Keratinocyte (primary cell): ENCODE measurements at regions not wholly inside any gene's neighbourhood (a gene's known extent, or its start where the extent isn't known, plus 50 kb on each side); places are given as distances from the start of the nearest gene placed in this dataset.

Experiments used
- DNase-seq: peaks from one replicate; pipeline ENCODE4 v3.0.0-alpha.2; 2011; ENCODE audit warnings: low read depth, missing footprints, low spot score
- FAIRE-seq: peaks from 2 replicates; lab custom pipeline; 2011; peaks lifted over from hg19 to GRCh38; lab: Jason Lieb, UNC
- H2AFZ ChIP-seq: 2 replicates; pipeline ENCODE4 v1.6.0; 2012; ENCODE audit warnings: low read length, control low read depth, inconsistent platforms; ENCODE audit not compliant: control insufficient read depth
- H3K27ac ChIP-seq: 2 replicates; pipeline ENCODE4 v1.5.1; 2011; ENCODE audit warnings: low read length; ENCODE audit not compliant: control insufficient read depth, insufficient read depth
- H3K27me3 ChIP-seq: 3 replicates; pipeline ENCODE4 v1.6.0; 2011; ENCODE audit warnings: low read length; ENCODE audit not compliant: control insufficient read depth, insufficient read depth; ENCODE audit errors: extremely low read depth
- H3K36me3 ChIP-seq, 2 experiments: 2 replicates in 1 of 2; 3 replicates in 1 of 2; pipeline ENCODE4 v1.5.1; 2011; ENCODE audit warnings: low read length in 2 of 2, mild to moderate bottlenecking in 1 of 2; ENCODE audit not compliant: control insufficient read depth in 2 of 2, insufficient read depth in 2 of 2; ENCODE audit errors: extremely low read depth in 1 of 2
- H3K4me1 ChIP-seq: 3 replicates; pipeline ENCODE4 v1.5.1; 2011; ENCODE audit warnings: low read length; ENCODE audit not compliant: control insufficient read depth, insufficient read depth; ENCODE audit errors: extremely low read depth
- H3K4me2 ChIP-seq: 3 replicates; pipeline ENCODE4 v1.6.0; 2011; ENCODE audit warnings: low read depth, low read length; ENCODE audit not compliant: control insufficient read depth, insufficient read depth; ENCODE audit errors: extremely low read depth
- H3K4me3 ChIP-seq, 3 experiments: fragments of 200-600 bp in 1 of 3; sonication (generic) in 1 of 3; 2 replicates in 2 of 3; 3 replicates in 1 of 3; pipeline ENCODE4 v1.5.1; 2011 to 2016; ENCODE audit warnings: low read length in 3 of 3, mild to moderate bottlenecking in 3 of 3, control low read depth in 2 of 3, inconsistent platforms in 1 of 3, low read depth in 1 of 3, mixed read lengths in 1 of 3, mixed run types in 1 of 3, moderate library complexity in 1 of 3; ENCODE audit not compliant: control insufficient read depth in 2 of 3, insufficient read depth in 2 of 3; ENCODE audit errors: extremely low read depth in 1 of 3
- H3K79me2 ChIP-seq: 2 replicates; pipeline ENCODE4 v1.6.0; 2012; ENCODE audit warnings: low read length; ENCODE audit not compliant: control insufficient read depth, insufficient read depth
- H3K9ac ChIP-seq: 3 replicates; pipeline ENCODE4 v1.6.0; 2011; ENCODE audit warnings: low read length; ENCODE audit not compliant: control insufficient read depth, insufficient read depth; ENCODE audit errors: extremely low read depth
- H3K9me1 ChIP-seq: 3 replicates; pipeline ENCODE4 v1.6.0; 2011; ENCODE audit warnings: low read length; ENCODE audit not compliant: control insufficient read depth, insufficient read depth; ENCODE audit errors: extremely low read depth
- H3K9me3 ChIP-seq: 2 replicates; pipeline ENCODE4 v1.5.1; 2012; ENCODE audit warnings: low read depth, low read length; ENCODE audit not compliant: control insufficient read depth
- H4K20me1 ChIP-seq: 3 replicates; pipeline ENCODE4 v1.6.0; 2011; ENCODE audit warnings: low read length; ENCODE audit not compliant: control insufficient read depth, insufficient read depth; ENCODE audit errors: extremely low read depth
- CTCF ChIP-seq, 3 experiments: IDR thresholded peaks in 1 of 3; conservative IDR thresholded peaks in 1 of 3; optimal IDR thresholded peaks in 1 of 3; 2 replicates in 2 of 3; 3 replicates in 1 of 3; pipeline versions ENCODE3 to v1.5.1; 2011; ENCODE audit warnings: low read length in 3 of 3, mild to moderate bottlenecking in 3 of 3, moderate library complexity in 2 of 3, control low read depth in 1 of 3, inconsistent platforms in 1 of 3; ENCODE audit not compliant: insufficient read depth in 2 of 3; ENCODE audit errors: extremely low read depth in 1 of 3
- EZH2 ChIP-seq: IDR thresholded peaks from one replicate; pipeline ENCODE4 v1.6.1; 2012; ENCODE audit warnings: inconsistent platforms, mild to moderate bottlenecking, low read length, moderate library complexity
- dilution Hi-C: fragments of 300-500 bp; cut with MboI; formaldehyde crosslinking; loops from one replicate; pipeline ENCODE4 v1.7.0; 2020; ENCODE audit warnings: low sequenced_read_pairs; ENCODE audit not compliant: extremely low pct_ligation_motif_present

GRCh38 chr18:39318462-39318861 lies 1752.9 kb upstream of the CELF4 start:
- dilution Hi-C loops = no loop called here
- Histone ChIP-seq H3K27me3 (no peaks in the 10 kb centered on the region), H3K9ac (no peak overlapping the region), H3K9me3 (no peaks in the 10 kb centered on the region), H3K4me1 (no peaks in the 10 kb centered on the region), H3K4me3 (no peak overlapping the region), H4K20me1 (no peaks in the 10 kb centered on the region), H3K79me2 (no peaks in the 10 kb centered on the region), H3K36me3 (no peaks in the 10 kb centered on the region), H2AFZ (no peak overlapping the region), H3K9me1 (no peaks in the 10 kb centered on the region), H3K27ac (no peak overlapping the region), H3K4me2 (no peak overlapping the region)
- DNase-seq (no peak), FAIRE-seq (no peak)
- no peak for TF ChIP-seq EZH2
- TF ChIP-seq CTCF (optimal IDR thresholded peaks at IDR 0.05 in 1 of 3, IDR thresholded peaks at IDR 0.05 in 1 of 3, conservative IDR thresholded peaks at IDR 0.05 in 1 of 3; ENCODE audit: extremely low read depth in 1 of 3, insufficient read depth in 2 of 3, low read length in 3 of 3) = no peak

GRCh38 chr18:39318008-39318407 lies 1752.4 kb upstream of the CELF4 start:
- FAIRE-seq = no peak
- no peaks in the 10 kb centered on the region for H3K9me1 ChIP-seq
- H3K4me2 ChIP-seq = no peak overlapping the region
- no peaks in the 10 kb centered on the region for H3K27me3 ChIP-seq
- dilution Hi-C loops = no loop called here
- H3K4me1 ChIP-seq = no peaks in the 10 kb centered on the region
- H4K20me1 ChIP-seq = no peaks in the 10 kb centered on the region
- no peak overlapping the region for H2AFZ ChIP-seq
- no peak for TF ChIP-seq CTCF (optimal IDR thresholded peaks at IDR 0.05 in 1 of 3, IDR thresholded peaks at IDR 0.05 in 1 of 3, conservative IDR thresholded peaks at IDR 0.05 in 1 of 3; ENCODE audit: extremely low read depth in 1 of 3, insufficient read depth in 2 of 3, low read length in 3 of 3)
- no peak for TF ChIP-seq EZH2
- no peaks in the 10 kb centered on the region for H3K9me3 ChIP-seq
- H3K36me3 ChIP-seq = no peaks in the 10 kb centered on the region
- H3K9ac ChIP-seq = no peak overlapping the region
- H3K4me3 ChIP-seq = no peak overlapping the region
- no peak for DNase-seq
- no peak overlapping the region for H3K27ac ChIP-seq
- H3K79me2 ChIP-seq = no peaks in the 10 kb centered on the region
